SW 1271 (cell line): ENCODE measurements at regions not wholly inside any gene's neighbourhood (a gene's known extent, or its start where the extent isn't known, plus 50 kb on each side); places are given as distances from the start of the nearest gene placed in this dataset.
"Not testable (repeated sequence)": the region's sequence is repeated elsewhere in the genome, so short reads cannot be mapped to it uniquely, and the experiment has no call there.

Experiments
- DNase-seq, 2 experiments: peaks; one replicate each; lab custom pipeline; 2025; lab: John Stamatoyannopoulos, UW

DNA sequence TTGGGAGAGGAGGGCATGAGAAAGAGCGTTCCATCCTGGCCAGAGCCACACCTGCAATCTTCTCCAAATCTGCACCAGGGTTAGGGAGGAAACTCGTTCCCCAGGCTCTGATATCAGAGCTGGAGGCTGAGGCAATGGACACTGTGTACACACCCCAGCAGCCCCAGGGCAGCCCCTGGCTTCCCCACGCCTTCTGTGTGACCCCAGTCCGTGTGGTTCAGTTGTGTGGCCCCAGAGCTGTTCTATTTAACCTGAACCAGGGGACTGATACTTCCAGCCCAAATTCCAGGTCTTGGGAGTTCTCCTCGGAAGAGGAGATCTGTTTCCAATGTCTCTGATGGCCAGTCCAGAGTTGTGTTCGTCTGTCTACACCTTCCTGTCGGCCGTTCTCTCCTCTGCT is 242.6 kb upstream of the EXOC2 start:
- no peak for DNase-seq

DNA sequence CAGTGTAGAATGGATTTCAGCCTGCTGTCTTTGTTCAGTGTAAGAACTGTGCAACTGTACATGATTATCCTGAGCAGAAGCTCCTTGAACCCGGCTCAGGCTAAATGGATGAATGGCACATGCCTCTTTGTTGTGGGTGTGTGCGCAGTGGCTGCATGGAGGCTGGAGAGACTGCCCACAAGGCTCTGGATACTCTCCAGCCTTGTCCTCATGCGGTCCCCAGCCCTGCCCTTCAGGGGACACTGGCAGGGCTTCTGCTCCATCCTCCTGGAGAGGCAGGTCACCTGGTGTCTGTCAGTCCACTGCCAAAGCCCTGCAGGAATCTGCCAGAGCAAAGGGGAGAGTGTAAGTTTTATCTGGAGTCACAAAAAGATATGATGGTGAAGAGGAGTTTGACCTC is 241.7 kb upstream of the EXOC2 start:
- no peak for DNase-seq

DNA sequence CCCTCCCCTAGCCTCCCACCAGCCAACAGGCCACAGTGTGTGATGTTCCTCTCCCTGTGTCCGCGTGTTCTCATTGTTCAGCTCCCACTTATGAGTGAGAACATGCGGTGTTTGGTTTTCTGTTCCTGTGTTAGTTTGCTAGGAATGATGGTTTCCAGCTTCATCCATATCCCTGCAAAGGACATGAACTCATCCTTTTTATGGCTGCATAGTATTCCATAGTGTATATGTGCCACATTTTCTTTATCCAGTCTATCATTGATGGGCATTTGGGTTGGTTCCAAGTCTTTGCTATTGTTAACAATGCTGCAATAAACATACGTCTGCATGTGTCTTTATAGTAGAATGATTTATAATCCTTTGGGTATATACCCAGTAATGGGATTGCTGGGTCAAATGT is 239.0 kb upstream of the EXOC2 start:
- not testable (repeated sequence) for DNase-seq

DNA sequence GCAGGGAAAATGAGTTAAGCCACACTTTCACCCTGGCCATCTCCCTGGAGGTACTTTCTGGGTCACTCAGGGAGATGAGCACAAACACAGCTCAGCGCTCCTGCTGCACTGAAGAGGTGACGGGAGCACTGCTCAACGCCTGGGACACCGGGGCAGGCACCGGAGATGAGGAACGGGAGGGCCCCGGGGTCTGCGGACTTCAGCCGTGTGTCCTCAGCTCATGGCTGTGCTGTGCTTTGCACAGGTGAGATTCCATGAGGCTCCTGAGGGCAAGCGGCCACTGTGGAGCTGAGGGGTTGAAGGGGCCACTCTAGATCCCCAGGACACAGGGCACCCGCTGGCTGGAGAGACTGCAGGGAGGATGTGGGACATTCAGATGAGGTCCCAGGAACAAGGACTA is 234.2 kb upstream of the EXOC2 start:
- DNase-seq, result no peak

DNA sequence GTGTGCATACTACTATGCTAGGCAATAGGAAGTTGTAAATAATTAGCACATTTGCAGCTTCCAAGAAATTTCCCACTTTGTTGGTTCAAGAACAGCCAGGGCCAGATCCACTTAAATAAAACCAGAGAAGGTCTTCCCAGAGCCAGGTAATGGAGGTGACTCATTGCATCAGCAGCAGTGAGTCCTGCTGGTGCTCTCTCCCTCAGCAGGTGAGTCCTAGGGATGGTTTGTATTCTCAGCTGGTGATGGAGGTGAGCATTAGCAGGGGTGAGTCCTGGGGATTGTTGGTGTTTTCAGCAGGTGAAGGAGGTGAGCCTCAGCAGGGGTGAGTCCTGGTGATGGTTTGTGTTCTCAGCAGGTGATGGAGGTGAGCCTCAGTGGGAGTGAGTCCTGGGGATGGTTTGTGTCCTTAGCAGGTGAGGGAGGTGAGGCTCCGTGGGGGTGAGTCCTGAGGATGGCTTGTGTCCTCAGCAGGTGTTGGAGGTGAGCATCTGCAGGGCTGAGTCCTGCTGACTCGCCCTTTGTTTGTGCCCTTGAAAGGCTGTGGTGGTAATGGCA is 232.8 kb upstream of the EXOC2 start:
- DNase-seq, result no peak

DNA sequence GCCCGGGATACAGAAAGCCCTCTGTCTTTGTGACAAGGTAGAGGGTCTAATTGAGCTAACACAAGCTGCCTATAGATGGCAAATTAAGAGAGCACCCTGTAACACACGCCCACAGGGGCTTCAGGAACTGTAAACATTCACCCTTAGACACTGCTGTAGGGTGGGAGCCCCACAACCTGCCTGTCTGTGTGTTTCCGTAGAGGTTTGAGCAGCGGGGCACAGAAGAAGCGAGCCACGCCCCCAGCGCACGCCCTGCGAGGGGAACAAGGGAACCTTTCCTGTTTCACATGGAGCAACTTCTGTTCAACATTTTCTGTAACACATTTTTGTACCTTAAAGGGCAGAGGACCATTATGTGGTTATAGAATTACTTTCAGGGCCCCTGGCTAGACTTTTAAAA is 231.7 kb upstream of the EXOC2 start:
- DNase-seq, result no peak

DNA sequence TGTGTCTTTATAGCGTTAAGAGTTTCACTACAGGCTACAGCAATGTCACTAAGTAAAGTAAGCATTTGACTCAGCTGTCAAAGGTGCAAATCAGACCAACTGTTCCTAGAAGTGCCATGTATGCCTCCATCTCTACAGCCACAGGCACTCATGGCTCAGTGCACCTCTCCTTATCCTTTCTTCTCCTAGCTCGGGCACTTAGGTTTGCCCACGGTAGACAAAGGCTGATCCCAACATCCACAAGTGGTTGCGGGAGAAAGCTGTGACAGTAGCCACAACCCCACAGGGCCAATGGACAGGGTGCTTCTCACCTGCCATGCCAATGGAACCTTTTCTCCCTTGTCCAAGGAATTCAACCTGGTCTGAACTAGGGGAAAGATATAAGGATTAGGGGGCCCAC is 228.5 kb upstream of the EXOC2 start:
- no peak for DNase-seq

DNA sequence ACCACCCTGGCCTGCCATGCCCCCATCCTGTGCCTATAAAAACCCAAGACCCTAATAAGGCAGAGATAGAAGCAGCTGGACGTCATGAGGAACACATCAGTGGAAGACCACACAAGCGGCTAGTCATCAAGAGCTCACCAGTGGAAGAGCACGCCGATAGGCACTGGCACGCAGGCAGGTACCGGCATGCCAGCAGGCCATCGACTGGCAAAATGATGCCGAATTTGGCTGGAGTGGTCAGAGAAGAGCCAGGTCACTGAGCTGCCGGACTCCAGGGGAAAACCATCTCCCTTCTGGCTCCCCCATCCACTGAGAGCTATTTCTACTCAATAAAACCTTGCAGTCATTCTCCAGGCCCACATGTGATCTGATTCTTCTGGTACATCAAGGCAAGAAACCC is 227.6 kb upstream of the EXOC2 start:
- no peak for DNase-seq

DNA sequence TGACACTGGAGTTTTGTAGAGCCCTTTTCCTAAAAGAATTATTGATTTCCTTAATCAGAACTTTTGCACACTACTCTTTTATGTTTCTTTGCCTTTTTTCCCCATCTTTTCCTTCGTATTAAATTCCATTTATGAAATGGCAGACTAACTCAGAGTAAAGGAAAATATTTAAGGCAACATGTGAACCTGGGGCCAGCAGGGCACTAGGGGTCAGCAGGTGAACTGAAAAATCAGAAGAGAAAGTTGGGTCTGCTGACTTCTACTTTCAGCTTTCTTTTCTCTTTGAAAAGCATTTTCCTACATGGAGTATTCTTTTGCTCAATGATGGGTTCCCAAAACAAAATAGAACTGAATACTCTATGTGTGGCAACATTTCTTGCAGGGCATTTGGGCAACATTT is 226.6 kb upstream of the EXOC2 start:
- DNase-seq, result no peak

DNA sequence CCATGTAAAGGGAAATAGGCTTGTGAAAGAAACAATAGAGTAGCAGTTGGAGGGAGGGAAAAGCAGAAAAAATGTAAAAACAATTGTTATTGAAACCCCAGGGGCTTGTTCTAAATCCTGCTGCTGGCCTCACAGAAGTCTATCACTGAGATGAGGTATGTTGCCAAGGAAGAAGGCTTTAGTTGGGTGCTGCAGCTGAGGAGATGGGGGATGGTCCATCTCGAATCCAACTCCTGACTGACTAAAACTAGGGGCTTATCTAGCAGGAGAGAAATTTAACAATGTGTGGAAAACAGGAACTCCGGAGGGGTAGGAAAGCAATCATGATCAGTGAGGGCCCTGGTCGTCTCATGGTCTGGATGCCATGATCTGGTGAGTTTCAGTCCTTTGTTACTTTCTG is 225.0 kb upstream of the EXOC2 start:
- DNase-seq, result no peak

DNA sequence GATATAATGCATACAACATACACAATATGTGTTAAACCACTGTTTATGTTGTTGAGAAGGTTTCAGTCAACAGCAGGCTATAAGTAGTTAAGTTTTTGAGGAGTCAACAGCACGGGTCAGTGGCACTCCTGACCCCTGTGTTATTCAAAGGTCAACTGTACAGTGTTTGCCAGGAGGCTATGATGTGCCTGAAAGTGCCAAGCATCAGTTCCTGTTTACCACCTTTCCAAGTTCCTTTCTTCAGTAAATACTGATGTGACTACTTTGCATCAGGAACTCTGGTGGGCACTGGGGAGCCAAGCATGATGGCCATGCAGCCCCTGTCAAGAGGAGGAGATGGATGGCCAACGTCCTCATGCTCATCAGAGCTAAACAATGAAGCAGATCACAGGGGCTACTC is 224.4 kb upstream of the EXOC2 start:
- DNase-seq, result no peak

DNA sequence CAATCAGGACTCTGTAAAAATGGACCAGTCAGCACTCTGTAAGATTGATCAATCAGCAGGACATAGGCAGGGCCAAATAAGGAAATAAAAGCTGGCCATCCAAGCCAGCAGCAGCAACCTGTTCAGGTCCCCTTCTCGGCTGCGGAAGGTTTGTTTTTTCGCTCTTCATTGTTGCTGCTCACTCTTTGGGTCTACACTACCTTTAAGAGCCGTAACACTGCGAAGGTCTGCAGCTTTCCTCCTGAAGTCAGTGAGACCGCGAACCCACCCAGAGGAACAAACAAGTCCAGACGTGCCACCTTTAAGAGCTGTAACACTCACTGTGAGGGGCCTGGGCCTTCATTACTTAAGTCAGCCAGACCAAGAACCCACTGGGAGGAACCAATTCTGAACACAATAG is 223.2 kb upstream of the EXOC2 start:
- no peak for DNase-seq

DNA sequence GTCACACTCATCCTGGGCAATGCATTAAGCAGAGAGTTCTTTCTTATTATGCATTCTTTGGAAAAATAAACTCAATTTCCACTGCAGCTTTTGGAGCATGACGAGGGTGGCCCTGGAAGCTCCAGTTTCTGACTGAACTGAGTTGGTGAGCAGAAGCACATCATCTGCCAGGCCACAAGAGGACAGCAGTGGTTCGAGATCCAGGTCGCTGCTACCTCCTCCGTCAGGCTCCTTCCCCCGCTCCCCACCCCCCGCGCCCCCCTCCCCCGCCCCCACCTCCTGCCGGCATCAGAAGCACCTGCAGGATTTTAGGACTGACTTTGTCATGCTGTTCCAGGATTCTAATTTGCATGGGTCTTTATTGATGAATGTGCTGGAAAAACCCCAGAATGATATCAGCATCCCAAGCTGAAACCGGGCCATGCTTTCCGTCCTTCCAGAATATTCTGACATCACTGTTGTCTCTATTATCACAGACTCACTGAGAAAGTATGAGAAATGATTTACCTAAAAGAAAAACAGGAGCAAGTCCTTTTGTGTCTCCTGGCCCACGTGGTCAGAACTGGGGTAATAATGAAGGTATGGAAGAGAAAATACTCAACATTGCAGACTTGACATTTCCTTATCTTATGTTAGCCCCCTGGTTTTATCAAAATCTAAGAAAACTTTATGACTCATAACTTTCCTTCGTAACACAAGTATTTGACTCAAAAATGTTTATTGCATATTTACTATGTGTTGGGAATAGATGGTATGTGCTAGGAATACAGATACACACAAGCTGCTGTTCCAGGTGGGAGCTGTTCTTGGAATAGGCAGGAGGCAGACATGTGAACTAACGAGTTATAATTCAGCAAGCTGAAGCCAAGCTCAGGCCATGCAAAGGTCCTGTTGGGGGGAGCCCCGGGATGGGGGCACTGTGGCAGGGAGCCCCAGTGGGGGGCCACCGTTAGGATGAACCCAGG is 220.2 kb upstream of the EXOC2 start:
- peak in 1 of 2 experiments; percentile 17 for DNase-seq

DNA sequence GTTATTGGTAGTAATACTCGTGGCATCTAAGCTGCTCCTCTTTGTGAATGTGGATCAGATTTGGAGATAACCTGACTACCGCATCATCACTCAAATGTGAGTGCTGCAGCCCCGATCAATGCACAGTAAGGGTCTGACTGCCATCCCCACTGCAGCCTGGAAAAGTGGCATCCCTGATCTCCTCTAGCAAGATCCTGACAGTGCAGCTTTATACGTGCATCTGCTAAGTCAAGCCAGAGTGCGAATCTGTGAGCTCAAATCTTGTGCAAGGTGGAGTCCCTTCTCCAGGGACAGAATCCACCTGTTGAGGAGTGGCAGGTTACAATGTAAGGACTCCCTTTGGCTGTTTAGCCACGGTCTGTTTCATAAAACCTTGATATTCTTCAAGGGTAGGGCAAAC is 215.0 kb upstream of the EXOC2 start:
- no peak for DNase-seq

DNA sequence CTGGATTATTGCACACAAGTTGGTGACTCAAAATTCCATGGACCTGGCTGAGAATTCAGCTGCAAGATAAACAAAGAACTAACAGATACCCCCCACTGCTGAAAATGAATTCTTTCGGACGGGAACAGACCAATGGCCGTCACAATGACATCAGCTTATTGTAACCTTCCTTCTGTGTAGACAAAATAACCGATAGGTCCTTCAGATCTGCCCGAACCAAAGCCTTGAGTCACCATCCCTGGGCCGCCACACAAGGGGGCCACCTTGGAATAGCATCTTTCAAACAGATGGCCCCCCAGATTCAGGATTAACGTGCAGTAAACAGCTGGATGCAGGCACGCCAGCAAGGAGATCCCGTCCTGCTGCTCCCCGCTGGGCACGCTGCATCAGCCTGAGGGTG is 214.0 kb upstream of the EXOC2 start:
- no peak for DNase-seq

DNA sequence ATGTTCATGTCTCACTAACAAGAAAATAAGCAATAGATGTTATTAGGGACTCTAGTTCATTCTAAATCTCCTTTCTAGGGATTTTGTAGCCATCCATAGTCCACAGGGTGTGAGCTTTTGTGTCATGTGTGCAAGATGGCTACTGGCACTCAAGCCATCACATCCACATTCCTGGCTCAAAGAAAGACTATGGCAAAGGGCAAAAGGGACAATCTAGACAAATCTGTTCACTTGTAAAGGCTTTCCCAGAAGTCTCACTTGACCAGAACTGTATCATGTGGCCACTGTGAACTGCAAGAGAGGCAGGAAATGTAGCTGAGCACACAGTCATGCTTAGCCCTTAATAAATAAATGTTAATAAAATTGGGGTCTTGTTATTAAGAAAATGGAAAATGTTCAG is 212.6 kb upstream of the EXOC2 start:
- DNase-seq, result no peak

DNA sequence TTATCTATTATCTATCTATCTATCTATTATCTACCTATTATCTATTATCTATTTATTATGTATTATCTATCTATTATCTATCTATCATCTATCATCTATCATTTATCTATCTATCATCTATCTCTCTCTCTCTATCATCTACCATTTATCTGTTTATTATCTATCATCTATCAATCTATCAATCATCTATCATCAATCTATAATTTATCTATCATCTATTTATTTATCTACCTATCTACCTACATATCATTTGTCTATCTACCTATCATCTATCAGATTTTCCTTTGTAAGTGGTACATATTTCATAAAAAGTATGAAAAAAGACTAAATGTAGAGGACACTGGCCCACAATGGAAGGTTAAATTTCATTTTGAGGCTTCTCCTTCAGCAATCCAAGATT is 212.1 kb upstream of the EXOC2 start:
- DNase-seq, result no peak

DNA sequence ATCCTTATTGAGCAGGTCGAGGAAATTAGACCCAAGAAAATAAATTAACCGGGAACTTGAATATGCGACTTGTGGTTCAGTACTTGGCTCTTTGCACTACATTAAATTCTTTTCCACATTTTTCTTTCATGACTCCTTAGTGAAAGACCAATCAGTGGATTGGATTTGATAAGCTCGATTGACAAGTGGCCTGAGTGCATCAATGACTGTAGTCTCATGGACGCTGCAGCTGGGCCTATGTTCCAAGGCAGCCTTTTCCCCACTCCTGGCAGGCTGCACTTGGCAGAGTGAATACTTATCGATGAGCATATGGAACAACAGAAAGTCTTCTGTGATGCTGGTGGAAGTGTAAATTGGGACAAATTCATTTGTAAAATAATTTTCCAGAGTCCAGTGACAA is 210.8 kb upstream of the EXOC2 start:
- no peak for DNase-seq

DNA sequence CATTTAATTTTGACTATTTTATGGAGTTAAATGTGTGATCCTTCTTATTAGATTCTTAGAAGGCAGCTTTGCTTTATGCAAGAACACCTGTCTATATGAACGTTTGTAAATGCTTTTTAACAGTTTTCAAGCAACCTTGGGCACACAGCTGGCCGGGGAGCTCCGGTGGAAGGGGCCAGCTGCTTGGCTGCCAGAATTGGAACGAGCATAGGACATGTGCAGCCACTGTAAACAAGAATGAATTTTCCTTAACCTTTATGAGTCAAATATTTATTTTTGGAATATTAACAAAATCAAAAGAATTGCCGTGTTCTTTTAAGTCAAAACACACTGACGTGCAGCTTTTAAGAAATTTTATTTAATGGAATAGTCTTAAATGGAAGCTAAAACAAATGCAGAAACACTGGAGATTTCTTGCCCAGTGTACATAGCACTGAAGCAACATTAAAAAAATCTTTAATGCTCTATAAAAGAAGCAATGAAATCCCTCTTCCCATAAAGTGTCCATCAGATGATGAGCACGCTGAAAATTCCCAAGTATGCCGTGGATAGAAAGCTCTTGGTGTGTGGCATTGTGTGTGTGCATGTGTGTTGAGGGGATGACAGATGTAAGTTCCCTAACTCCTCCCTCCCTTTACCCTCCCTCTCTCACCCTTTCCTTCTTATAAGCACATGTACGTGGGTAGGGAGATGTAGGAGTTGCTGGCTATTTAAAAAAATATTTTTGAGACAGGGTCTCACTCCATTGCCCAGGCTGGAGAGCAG is 208.9 kb upstream of the EXOC2 start:
- no peak for DNase-seq

DNA sequence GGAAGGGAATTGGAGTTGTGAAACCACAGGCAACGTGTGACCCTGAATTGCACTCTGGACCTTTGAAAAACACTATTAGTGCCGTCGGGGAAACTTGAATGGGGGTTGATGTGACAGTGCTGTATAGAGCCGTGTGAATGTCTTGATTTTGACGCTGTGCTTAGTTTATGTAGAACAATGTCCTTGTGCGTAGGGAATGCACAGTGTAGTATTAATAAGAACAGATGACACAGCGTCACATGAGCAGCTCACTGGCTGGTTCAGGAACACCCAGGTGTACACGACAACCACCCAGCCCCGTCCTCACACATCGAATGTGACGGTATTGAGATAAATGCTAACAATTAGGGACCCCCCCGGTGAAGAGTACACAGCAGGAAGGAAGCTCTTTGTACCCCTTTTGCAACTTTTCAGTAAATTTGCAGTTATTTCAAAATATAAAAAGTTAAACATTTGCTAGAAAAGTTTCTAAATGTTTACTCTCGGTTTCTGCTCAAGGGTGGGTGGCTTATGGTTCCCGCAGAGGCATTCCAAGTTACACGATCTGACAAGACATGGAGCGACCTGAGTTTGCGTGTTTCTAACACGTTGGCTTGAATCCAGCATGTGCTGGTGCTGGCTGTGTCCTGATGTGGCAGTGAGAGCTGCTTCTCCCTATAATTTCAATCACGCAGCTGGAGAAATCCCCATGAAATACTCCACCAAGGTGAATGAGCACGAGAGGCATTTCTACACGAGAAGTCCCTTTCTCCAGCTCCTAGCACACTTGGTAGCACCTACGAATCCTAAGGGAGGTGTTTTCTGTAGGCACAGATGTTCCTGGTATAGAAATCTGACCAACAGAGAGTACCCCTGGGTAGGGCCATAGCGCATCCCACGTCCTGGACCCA is 208.0 kb upstream of the EXOC2 start:
- no peak for DNase-seq

DNA sequence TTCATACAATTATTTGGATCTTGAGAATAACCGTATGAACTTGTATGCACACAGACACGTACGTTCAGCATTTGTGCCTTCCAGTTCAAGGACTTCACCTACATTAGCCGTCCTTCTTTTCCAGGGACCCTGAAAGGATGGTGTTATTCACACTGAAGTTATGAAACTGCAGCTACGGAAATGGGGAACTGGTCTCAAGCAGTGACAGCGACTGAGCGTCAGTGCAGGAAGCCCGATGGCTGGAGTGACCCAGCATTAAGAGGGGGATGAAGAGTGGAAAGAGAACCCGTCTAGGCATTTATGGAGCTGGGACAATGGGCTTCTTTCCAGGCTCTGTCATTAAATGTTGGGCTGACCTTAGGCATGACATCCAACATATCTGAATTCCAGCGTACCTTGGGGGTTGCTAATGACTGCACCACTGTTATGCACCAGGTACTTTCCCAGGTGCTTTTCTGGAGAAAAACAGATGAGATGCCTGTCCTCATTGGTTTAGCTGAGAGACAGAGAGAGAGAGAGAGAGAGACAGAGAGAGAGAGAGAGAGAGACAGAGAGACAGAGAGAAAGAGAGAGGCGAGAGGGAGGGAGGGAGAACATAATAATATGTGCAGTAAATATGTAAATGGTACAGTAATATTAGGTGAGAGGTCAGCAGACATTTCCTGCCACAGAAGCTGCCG is 204.7 kb upstream of the EXOC2 start:
- no peak for DNase-seq
